Dedifferentiated amniotic fluid mesenchymal stem cell (primary cell): ENCODE measurements at regions not wholly inside any gene's neighbourhood (a gene's known extent, or its start where the extent isn't known, plus 50 kb on each side); places are given as distances from the start of the nearest gene placed in this dataset.

Source experiments
- DNase-seq: peaks from one replicate; pipeline ENCODE4 v3.0.0-alpha.2; 2016; ENCODE audit errors: extremely low spot score

DNA sequence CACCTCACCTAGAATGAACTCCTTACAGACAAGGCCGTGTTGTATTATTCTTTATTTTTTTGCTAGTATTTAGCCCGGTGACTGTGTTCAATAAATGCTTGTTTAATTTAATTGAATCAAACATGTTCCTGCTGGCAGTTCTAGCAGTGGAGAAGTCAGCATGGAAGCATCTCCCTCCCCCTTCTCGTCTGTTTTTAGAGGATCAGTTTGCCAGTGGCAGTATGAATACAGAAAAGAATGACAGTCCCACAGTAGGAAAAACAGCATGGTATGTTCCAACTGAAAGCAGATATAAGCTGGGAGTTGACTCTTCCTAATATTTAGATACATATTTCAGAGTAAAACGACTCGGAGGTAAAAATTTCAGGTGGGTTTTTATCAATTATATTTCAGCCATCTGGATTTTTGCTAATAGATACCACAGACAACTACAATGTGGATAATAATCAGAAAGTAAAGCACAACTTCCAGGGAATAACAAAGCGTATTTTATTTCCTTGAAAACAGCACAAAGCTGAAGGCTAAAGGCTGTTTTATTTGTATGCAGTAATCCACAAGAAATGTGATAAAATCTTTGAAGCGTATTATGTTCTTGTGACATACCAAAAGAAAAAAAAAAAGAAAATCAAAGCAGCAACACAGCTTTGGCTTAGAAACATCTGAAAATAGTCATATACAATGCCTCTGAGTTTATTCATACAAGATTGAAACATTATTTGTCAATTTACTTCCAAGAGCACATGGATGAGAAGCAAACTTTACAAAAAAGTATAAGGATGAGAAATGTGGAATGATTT is 244.5 kb upstream of the KCNMB2 start:
- DNase-seq, result peak; percentile 44

DNA sequence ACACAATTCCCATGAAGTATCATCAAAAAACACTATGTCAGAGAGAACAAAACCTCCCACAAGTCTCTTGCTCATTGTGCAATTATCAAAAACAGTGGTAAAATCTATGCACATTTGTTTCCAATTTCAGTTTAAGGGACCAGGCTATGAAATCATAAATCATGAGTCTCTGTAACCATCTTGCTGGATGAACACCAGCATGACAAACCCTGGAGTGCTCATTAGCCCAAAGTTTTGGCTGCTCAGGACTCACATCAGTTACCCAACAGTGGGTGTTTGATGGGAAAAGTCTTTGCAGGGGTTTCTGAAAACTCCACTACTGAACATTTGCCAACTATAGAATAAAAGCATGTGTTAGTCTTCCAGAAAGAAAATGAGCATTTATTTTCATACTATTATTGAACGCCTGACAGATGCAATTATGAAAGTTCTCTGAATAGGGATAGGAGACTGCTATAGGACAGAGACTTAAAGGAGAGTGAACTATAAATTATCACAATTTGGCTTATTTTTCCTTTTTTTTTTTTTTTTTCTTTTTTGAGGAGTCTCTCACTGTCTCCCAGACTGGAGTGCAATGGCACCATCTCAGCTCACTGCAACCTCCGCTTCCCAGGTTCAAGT is 240.8 kb upstream of the KCNMB2 start:
- DNase-seq, result peak; percentile 70

DNA sequence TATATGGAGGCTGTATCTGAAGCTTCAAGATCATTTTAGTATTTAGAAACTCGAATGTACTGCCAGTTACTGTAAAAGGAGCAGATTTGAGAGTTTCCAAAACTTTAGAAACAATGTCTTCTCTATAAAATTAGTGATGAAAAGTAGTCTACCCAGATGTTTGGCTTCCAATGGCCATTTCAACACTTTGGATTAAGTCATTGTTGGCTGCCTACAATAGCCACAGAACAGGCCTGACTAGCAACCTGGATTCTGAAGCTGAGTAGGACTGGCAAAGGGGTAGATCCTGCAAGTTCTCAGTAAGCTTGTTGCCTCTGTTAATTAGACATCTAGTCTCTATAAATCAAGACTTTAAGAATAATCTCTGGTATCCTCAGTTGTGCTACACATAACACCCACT is 239.0 kb upstream of the KCNMB2 start:
- DNase-seq, result no peak

DNA sequence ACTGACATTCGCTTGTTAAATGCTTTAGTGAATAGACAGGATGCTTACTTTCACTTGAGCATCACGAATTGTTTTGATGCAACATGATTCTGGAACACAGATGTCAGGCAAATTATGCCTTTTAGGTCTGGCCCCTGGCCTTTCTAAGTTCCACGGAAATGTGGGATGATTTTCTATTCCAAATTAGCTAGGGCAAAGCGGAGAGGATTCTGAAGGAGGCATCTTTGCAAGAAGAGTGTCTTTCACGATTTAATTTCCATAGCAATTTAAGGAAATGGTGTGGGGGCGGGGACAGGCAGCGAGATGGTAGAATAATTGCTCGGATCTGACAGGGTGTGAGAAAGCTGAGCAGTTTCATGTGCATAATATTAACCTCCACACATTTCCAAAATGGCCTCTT is 238.5 kb upstream of the KCNMB2 start:
- no peak for DNase-seq

DNA sequence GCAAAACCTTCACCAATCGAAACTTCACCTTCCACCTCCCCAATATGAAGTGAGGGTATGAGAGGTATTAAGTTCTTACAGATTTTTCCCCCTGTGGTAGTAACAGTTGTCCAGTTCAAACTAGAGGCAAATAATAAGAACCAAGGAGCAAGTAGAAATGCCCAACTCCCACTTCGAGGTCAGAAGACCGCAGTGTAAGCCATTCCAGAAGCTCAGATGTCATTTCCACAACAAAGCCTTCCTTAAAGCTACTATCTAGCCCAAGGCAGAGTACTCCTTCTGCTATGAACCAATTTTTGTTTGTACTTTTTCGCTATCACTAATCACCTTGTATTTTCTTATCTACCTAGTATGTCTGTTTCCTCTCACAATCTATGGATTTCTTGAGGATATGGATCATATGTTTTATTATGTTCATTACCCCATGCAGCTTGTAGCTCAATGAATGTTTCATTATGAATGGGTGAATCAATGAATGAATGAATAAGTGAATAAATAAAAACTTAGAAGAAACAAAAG is 235.7 kb upstream of the KCNMB2 start:
- no peak for DNase-seq

DNA sequence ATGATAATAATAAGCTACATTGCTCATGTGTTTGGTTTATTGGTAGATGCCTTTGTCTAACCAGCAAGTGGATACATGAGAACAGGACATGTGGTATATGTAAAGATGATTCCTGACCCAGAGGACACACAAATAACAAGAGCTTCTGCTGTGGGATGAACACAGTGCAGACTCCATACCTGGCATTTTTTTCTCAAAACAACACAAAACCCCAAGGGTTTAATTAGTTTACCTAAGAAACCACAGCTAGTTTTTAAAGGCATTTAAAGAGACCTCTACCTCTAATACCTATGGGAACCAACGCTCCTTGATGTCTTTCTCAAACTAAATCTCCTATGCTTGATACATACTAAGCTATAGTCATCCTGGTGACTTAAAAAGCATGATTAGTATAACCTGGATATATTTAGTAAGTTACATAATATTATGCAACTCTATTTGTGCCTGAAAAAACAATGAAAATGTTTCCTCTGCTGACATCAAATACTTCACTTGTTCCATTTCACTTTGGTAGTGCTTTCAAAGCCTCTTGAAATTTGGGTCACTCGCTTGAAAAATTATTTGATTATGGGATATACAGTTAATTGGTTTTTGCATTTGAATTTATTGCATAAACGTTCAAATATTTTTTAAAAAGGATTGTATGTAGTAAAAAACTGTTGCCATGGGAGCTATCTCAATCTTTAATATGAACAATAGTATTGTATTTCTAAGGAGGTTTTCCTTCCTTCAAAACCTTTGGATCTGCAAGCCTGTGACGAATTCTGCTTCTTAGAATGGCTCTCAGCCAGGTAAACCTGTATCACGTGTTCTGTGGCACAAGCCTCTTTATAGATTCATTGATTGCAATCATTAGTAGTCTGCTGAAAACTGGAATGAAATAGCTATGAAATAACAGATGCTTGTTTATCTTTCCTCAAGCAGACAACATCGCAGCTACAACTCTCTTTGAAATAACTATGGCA is 233.0 kb upstream of the KCNMB2 start:
- DNase-seq, result no peak

DNA sequence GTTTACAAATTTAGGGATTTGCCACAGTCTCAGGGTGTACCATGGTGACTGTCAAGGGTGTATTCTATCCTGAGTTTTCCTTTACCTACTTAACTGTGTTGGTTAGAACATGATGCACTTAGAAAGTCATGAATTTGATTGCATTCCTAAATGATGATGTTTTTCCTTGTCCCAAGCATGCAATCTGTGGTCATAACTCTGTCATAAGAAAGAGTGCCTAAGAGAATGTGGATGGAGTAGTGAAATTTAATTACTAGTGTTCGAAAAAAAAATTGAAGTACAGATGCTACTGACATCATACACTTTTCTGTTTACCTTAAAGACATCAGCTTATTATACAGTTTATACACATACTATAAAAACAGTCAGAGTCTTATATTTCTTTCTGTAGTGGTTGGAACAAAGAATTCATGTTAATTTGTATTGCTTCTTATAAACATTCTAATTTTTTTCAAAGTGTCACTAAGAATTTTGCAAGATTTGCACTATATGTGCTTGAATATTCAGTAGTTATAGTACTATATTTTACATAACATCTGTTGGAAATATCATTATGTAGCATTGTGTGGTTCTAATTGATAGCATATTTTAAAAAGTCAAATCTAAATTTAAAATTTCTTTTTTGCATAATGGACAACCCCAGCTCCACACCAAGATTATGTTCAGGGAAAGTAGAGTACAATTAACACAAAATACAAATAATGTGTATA is 231.3 kb upstream of the KCNMB2 start:
- DNase-seq, result peak; percentile 77

DNA sequence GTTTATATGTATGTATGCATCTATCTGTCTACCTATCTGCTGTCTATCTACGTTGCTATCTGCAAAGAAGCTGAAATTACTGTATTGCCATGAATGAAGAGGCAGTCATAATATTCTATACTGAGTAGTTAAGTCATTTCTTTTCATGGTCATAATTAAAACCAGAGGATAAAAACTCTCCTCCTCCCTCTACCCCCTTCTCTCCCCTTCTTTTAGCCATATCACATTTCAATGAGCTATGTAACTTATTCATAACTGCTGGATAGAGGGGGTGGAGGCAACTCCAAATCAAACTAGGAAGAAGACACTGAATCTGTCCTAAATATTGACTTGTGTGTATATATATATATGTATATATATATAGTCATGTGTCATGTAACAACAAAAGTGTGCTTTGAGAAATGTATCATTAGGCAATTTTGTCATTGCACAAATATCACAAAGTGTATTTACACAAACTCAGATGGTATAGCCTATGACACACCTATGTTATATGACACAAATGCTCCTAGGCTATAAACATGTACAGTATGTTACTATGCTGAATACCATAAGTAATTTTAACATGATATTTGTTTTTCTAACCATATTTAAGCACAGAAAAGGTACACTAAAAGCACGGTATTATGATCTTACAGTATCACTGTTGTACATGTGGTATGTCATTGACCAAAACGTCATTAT is 229.7 kb upstream of the KCNMB2 start:
- no peak for DNase-seq

DNA sequence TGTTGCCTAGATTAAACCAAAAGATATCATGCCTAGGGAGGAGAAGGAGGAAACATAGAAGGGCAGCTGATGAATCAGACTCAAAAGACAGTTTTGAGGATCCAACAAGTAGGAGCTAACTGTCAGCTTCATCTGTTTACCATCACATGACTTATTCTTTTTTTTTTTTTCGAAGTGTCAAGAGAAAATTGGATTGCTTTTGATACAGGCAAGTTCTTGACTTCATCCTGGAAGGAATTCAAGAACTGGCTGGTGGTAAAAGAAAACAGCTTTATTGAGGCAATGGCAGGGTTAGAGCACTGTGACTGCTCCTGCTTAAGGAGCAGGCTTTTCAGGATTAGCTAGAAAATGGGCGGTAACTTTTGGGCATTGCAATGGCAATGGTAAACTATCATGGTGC is 227.5 kb upstream of the KCNMB2 start:
- DNase-seq, result no peak

DNA sequence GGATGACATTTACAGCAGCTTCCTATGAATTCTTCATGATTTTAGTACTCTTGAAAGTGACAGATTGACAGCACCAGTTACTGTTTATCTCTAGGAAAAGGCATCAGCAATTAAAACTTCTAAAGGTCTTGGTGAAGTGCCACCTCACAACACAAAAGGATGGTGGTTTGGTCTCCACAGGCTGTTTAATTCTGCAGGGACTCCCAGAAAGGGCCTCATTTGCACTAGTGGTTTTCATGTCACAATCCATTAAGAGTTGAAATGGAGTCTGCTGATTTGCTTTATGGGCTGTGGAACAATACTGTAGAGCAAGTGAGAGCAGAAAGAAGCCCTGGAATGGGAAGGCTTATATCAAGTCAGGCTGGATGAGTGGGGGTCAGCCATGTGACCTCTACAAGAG is 225.3 kb upstream of the KCNMB2 start:
- DNase-seq, result no peak

DNA sequence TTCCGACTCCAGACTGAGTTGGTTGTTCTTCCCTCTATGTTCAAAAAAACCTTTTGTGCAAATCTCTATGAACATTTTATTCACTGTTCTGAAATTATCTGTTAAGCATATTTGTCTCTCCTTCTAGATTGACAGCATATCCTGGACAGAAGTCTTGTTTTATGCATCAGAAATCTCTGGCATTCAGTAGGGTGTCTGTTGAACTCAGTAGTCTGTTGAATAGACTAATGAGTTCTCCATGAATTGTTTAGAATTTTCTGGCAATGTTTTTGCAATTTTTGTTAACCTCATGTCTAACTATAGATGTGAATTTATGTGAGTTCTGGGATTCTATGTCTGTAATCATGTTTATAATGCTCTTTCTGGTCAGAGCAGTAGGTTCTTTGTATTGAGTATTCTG is 222.5 kb upstream of the KCNMB2 start:
- DNase-seq, result no peak

DNA sequence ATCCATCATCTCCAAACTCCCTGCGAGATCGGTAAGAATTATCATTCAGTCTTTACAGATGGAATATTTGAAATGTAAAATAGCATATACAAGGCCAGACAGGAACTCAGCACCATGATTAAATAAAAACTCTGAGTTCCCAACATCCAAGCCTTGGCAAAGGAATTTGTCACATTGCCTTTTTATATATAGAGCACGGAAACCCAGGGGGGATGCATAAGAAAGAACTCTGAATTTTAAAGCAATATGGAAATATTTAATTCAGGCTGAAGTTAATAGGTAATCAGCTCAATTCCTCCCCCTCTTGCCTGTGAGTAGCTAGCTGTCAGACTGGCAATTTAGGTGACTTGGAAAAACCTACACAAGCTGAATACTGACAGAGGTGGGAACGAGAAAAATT is 217.9 kb upstream of the KCNMB2 start:
- no peak for DNase-seq

DNA sequence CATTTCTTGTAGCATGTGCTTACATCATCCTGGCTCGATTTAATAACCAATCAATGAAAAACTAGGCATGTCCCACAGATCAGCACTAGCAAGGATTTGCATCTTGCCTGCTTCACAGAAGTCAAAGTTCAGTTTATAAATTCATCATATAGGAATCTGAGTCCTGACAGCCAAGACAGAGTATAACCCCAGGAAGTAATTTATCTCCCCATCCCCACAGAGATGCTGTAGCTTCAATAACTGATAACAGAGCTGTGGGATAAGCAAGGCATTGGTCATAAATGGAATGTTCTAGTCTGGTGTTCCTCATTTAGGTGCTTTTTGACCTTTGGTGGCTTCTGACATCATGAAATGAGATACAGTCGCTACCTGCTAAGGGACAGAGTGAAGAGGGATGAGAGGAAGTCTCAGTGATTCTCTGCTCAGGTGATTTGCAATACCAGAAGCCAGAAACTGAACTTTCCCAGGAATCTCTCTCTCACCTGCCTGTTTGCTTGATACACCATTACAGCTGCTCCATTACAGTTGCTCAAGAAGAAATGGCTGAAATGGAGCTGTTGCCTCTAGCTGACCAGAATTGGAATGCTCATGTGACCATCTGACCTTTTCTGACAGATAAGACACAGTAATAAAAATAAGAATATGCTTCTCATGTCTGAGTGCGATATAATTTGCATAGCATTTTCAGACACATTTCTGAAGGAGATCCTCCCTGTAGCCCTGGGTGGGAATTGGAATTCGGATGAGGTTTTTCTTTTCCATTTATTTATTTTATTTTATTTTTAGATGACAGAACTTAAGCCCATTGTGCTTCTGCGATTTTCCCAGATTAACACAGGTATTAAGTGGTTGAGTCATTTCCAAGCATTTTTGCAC is 217.1 kb upstream of the KCNMB2 start:
- no peak for DNase-seq

DNA sequence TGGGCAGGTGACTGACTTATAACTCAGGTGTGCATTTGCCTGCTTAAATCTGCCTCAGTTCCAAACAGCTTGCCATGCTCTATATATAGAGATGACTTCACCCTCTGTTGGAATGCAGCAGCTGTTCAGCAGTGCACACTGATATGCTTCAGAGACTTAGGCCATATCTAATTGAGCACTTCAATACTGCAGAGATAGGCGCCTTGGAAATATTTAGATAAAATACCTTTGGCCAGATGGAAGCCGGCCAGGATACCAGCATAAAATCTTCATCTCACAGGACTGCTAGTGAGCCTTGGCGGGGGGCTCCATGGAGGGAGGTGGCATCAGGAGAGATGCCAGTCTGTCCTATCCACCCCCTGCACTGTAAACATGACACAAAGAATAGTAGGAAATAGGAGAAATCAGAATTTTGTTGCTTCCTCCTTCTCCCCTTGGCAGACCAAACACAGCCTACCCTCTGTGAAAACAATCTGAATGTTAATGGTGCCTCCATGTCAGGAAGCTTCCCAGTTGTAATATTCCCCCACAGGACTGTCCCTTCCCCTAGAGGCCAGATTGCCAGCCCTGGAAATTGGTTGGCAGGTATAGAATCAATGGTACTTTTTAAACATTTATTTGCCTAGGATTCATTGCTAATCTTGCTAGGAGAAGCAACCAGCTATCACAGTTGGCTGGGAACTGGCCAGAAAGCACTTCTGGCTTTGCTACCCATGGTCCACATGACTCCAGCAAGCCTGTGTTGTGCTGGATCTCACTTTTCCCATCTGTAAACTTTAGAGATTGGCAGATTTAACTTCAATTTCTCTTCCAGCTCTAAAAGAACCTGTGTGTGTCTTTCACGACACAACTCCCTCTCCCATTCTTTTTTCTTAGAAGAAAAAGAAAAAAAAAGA is 215.5 kb upstream of the KCNMB2 start:
- peak; percentile 68 for DNase-seq

DNA sequence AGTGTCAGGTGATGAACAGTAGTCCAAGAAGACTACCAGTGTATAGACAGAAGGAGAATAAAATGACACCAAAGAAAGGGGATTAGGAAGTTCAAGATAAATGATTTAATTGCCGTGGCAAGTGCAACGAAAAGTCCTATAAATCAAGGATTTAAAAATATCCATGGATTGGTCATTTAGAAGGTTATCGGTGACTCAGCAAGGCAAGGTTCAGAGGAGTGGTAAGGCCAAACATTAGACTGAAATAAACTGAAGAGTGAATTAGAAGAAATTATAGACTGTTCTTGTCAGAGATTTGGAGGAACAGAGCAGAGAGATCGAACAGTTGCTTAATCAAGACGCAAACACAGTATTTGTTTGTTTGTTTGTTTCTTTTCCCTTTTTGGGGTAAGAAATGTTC is 211.9 kb upstream of the KCNMB2 start:
- no peak for DNase-seq

DNA sequence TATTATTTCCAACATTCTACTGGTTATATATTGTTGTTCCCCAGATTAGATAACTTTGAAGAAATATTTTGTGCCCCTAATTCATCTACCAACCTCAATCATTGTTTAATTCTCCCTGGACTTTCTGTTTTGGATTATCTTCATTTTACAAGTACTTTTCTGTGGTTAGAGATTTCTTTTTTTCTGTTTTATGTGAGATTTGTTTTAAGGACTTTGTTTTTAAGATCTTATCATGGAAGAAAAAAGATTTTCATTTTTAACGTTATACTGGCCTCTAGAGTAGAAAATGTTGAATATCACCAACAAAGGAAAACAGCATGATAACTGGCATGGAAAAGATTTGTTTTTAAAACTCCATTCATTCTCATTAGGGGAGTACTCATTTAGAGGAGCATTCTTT is 210.9 kb upstream of the KCNMB2 start:
- DNase-seq, result peak; percentile 81

DNA sequence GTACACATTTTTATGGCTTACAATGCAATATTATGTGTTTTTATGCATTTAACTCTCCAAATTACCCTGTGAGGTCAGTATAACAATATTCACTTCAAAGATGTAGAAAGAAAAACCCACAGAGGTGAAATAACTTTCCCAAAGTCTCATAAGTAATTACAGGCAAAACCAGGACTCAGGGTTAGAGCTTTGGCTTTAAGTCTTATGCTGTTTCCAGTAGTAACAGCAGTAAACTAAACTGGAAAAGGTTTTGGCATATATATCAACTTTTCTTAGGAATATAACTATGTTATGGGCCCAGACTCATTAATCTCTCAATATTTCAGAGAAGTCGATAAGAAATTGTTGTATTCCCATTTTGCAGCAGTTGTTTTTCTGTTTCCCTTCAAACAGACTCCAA is 206.3 kb upstream of the KCNMB2 start:
- DNase-seq, result no peak

DNA sequence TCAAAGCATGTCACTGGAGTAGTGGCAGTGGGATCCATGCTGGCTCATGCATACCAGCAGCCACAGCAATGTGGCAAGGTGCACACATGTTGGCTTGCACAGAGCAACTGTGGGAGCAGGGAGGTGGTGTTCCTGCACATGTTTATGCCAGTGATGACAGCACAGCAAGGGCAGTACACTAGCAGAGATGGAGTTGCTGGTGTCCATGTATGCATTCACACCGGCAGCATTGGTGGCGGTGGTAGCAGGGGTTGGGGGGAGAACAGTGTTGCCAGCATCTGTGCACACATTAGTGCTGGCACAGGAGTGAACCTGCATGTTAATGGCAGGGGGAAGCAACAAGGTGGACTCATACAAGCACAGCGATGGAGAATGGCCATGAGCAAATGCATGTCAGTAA is 202.0 kb upstream of the KCNMB2 start:
- DNase-seq, result no peak

DNA sequence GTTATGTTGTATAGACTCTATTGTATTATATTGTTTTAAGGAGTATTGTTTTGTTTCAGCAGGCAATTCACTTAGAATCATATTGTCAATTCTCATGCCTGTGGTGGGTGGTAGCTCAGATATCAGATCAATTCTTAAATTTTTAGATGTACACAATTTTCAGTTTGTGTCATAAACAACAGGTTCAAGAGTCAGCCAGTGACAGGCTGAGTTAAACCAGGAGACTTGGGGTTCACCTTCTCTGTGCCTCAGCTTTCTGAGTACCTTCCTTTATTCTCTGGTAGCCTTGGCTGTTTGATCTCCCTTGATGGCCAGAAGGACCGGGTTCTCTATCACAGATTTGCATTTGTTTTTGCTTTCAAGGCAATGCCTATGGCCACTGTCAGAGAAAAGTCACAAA is 199.9 kb upstream of the KCNMB2 start:
- DNase-seq, result no peak
